Erythroblast (primary cell): ENCODE measurements at regions not wholly inside any gene's neighbourhood (a gene's known extent, or its start where the extent isn't known, plus 50 kb on each side); places are given as distances from the start of the nearest gene placed in this dataset.

ENCODE experiments used
- GATA1 ChIP-seq: IDR thresholded peaks from 2 replicates; pipeline ENCODE4 v1.6.1; 2011; ENCODE audit warnings: low read depth, mild to moderate bottlenecking, control low read depth, low read length, moderate library complexity
- POLR2A ChIP-seq: IDR thresholded peaks from 2 replicates; pipeline ENCODE4 v1.6.1; 2011; ENCODE audit warnings: mild to moderate bottlenecking, low read length

DNA sequence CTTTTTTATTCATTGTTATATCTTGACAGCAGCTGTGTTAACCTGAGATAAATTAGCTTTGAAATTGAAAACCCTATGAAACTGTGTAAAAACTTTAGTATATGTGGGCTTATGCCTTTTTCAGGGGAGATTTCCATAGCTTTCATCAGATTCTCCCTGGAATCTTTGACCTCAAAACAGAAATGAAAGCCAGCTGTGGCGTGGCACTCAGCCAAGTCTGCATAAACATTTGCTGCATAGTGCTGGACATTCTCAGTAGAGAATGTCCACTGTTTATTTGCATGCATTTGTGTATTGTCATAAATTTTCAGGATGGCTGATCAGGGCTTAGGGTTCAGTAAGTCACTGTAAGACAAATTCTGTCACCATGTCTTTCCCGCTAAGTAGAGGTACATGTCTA is 115.3 kb upstream of the NAP1L1 start:
- TF ChIP-seq POLR2A = no peak
- no peak for TF ChIP-seq GATA1
